ENCODE measurements at regions not wholly inside any gene's neighbourhood (a gene's known extent, or its start where the extent isn't known, plus 50 kb on each side); places are given as distances from the start of the nearest gene placed in this dataset.
A peak's percentile ranks its signal among the peaks of the same experiment; 100 is the strongest.

- H4K5ac ChIP-seq (ENCODE audit: insufficient read length, low read depth, low read length) = no peak overlapping the region
- H3K9ac ChIP-seq (replicated peaks in 1 of 4; ENCODE audit: extremely low read depth in 1 of 4, low read depth in 3 of 4, low read length in 3 of 4) = peak overlapping the region in 3 of 4 experiments; percentile 29 to 55 (median 42); a peak in 4 of 7 replicates
- H3K4ac ChIP-seq (replicated peaks; ENCODE audit: insufficient read length, low read depth, low read length) = no peak overlapping the region
- no peak overlapping the region for H2AK5ac ChIP-seq (ENCODE audit: low read depth, low read length)
- H2BK20ac ChIP-seq (ENCODE audit: low read length) = no peak overlapping the region
- H4K8ac ChIP-seq (ENCODE audit: extremely low read depth, insufficient read depth, low read length) = peak overlapping the region; percentile 85
- H2BK12ac ChIP-seq (ENCODE audit: low read depth, low read length) = no peak overlapping the region
- no peaks in the 10 kb centered on the region for H3K79me2 ChIP-seq (ENCODE audit: control insufficient read depth in 1 of 2, insufficient read depth in 2 of 2, low read length in 2 of 2)
- H3K14ac ChIP-seq (ENCODE audit: insufficient read length) = no peak overlapping the region
- H4K20me1 ChIP-seq (replicated peaks in 1 of 2; ENCODE audit: control insufficient read depth in 1 of 2, insufficient read depth in 2 of 2, low read length in 2 of 2) = no peaks in the 10 kb centered on the region
- no peak for FAIRE-seq
- H2BK120ac ChIP-seq (replicated peaks; ENCODE audit: low read depth, low read length) = no peak overlapping the region
- 16% methylated on average over 21 of the region's 21 CpGs; no CpG with 5 or more reads in 1 of the 2 experiments for WGBS, 2 experiments (ENCODE audit: extremely low coverage in 1 of 2, insufficient coverage in 1 of 2, insufficient read length in 1 of 2, insufficient replicate concordance in 2 of 2, low coverage in 1 of 2, low lambda C conversion rate in 2 of 2, missing lambda C conversion rate in 1 of 2)
- H2BK15ac ChIP-seq (ENCODE audit: low read length) = no peak overlapping the region
- H2BK5ac ChIP-seq (ENCODE audit: low read depth, low read length) = no peak overlapping the region
- ChIA-PET POLR2A (ENCODE audit: partially characterized antibody) (interaction anchor here (0.8 kb wide), 1 partner anchor 27 kb away, joined by 3 read pairs; no protein-coding TSS in a partner anchor), CTCF (ENCODE audit: partially characterized antibody) (no interaction called here)
- H3K18ac ChIP-seq (ENCODE audit: extremely low read depth, low read length) = no peak overlapping the region
- H4K91ac ChIP-seq (replicated peaks; ENCODE audit: insufficient read length, low read length) = no peak overlapping the region
- peaks cover 1 to 18% (median 12%) of the 10 kb centered on the region in 4 experiments for H3K27me3 ChIP-seq (replicated peaks in 1 of 4; ENCODE audit: control insufficient read depth in 3 of 4, extremely low read depth in 1 of 4, insufficient read depth in 3 of 4, low read length in 3 of 4)
- peaks cover 0 to 2% (median under 1%) of the 10 kb centered on the region in 4 experiments; a peak in 1 of 7 replicates for H3K4me1 ChIP-seq (replicated peaks in 1 of 4; ENCODE audit: control insufficient read depth in 3 of 4, insufficient read depth in 4 of 4, low read length in 3 of 4)
- H3K36me3 ChIP-seq (ENCODE audit: control insufficient read depth in 2 of 4, insufficient read depth in 4 of 4, low read length in 3 of 4) = no peaks in the 10 kb centered on the region
- H3K9me3 ChIP-seq (ENCODE audit: insufficient read depth in 2 of 2, low read depth in 1 of 2, low read length in 1 of 2) = peaks cover 0 to 5% of the 10 kb centered on the region in 2 experiments; a peak in 1 of 4 replicates
- no peaks in the 10 kb centered on the region for H3K79me1 ChIP-seq (ENCODE audit: low read depth, low read length)
- peak overlapping the region; percentile 94 to 96 for H3K4me2 ChIP-seq (ENCODE audit: insufficient read depth in 1 of 2, low read depth in 2 of 2, low read length in 2 of 2)
- no peak overlapping the region for H3K23ac ChIP-seq (ENCODE audit: insufficient read length)
- H3K27ac ChIP-seq (ENCODE audit: low read depth, low read length) = no peak overlapping the region
- peak overlapping the region; percentile 9; the same call in 1 of the 2 replicates for H2AFZ ChIP-seq (ENCODE audit: low read length)
- H3K56ac ChIP-seq (replicated peaks; ENCODE audit: insufficient read length, low read depth, low read length) = no peak overlapping the region
- H3K23me2 ChIP-seq (ENCODE audit: low read depth, low read length) = peaks cover 7% of the 10 kb centered on the region; the same call in 1 of the 2 replicates
- DNase-seq (ENCODE audit: low read depth in 1 of 2, low spot score in 2 of 2) = no peak
- H3K4me3 ChIP-seq (ENCODE audit: extremely low read depth in 1 of 4, insufficient read depth in 2 of 4, low read depth in 3 of 4, low read length in 4 of 4) = peak overlapping the region; percentile 44 to 65 (median 54)
- TF ChIP-seq SAP30 (IDR thresholded peaks at IDR 0.05; ENCODE audit: insufficient read depth, insufficient replicate concordance, low read length) (peak; percentile 45), SIX5 (IDR thresholded peaks at IDR 0.05; ENCODE audit: low read depth, low read length) (no peak)
Measured at GRCh38 chr17:68102318-68102758, 66.8 kb downstream of the KPNA2 start.

Measured in H1 (cell line).